IMR-90 (cell line): ENCODE measurements at regions not wholly inside any gene's neighbourhood (a gene's known extent, or its start where the extent isn't known, plus 50 kb on each side); places are given as distances from the start of the nearest gene placed in this dataset.
A peak's percentile ranks its signal among the peaks of the same experiment; 100 is the strongest.

Source experiments
- ATAC-seq: fragments of 200-7000 bp; cut with Tn5 transposase; 2 replicates; pipeline ENCODE4 v1.9.1; 2020; ENCODE audit warnings: low read depth, mild to moderate bottlenecking, moderate library complexity
- BruUV-seq: library from RNA; stranded (reverse); fragments of 400-500 nt; replicated peaks from 2 replicates; lab custom pipeline; 2021; lab: Mats Ljungman, UMichigan
- CTCF ChIA-PET: fragments of 300-600 bp; formaldehyde crosslinking; extraction: SDS; loops from one replicate; lab custom pipeline; 2021; ENCODE audit warnings: antibody characterized with exemption; lab: Yijun Ruan, JAX
- POLR2A ChIA-PET: fragments of 300-600 bp; sonication (Branson Sonifier 250); formaldehyde crosslinking; loops from one replicate; lab custom pipeline; 2022; ENCODE audit warnings: antibody characterized with exemption; ENCODE audit not compliant: unreplicated experiment; lab: Charles Lee
- DNase-seq: peaks from one replicate; pipeline ENCODE4 v3.0.0; 2013
- H2AFZ ChIP-seq: replicated peaks from 2 replicates; pipeline ENCODE3; 2013; ENCODE audit warnings: low read length, mild to moderate bottlenecking; ENCODE audit not compliant: poor library complexity
- H2AK5ac ChIP-seq: 2 replicates; pipeline ENCODE4 v1.6.1; 2013; ENCODE audit warnings: low read depth, low read length, inconsistent platforms
- H2AK9ac ChIP-seq: replicated peaks from 2 replicates; pipeline ENCODE3; 2013; ENCODE audit warnings: mild to moderate bottlenecking, low read depth, low read length, moderate library complexity; ENCODE audit not compliant: poor library complexity
- H2BK120ac ChIP-seq: 2 replicates; pipeline ENCODE4 v1.6.1; 2013; ENCODE audit warnings: low read depth, low read length, inconsistent platforms
- H2BK15ac ChIP-seq: 3 replicates; pipeline ENCODE4 v1.6.1; 2013; ENCODE audit warnings: low read depth, low read length, inconsistent platforms
- H2BK20ac ChIP-seq: 2 replicates; pipeline ENCODE4 v1.6.1; 2013; ENCODE audit warnings: low read depth, mild to moderate bottlenecking, inconsistent platforms, low read length, moderate library complexity
- H2BK5ac ChIP-seq: 2 replicates; pipeline ENCODE4 v1.6.1; 2013; ENCODE audit warnings: mild to moderate bottlenecking, low read depth, low read length, inconsistent platforms; ENCODE audit not compliant: poor library complexity, severe bottlenecking
- H3K14ac ChIP-seq: replicated peaks from 2 replicates; pipeline ENCODE4 v1.6.1; 2013; ENCODE audit warnings: low read depth, low read length, inconsistent platforms
- H3K18ac ChIP-seq: 2 replicates; pipeline ENCODE4 v1.6.1; 2013; ENCODE audit warnings: low read depth, low read length, control low read depth
- H3K23ac ChIP-seq: 2 replicates; pipeline ENCODE4 v1.6.1; 2013; ENCODE audit warnings: low read depth, low read length, inconsistent platforms
- H3K27ac ChIP-seq: 2 replicates; pipeline ENCODE4 v1.5.1; 2013; ENCODE audit warnings: mild to moderate bottlenecking, control low read depth, low read length; ENCODE audit not compliant: insufficient read depth
- H3K27me3 ChIP-seq: 2 replicates; pipeline ENCODE4 v1.6.1; 2013; ENCODE audit warnings: low read length; ENCODE audit not compliant: control insufficient read depth, insufficient read depth
- H3K36me3 ChIP-seq: 2 replicates; pipeline ENCODE4 v1.6.1; 2013; ENCODE audit warnings: low read length, mixed read lengths; ENCODE audit not compliant: control insufficient read depth, insufficient read depth
- H3K4ac ChIP-seq: 2 replicates; pipeline ENCODE4 v1.6.1; 2013; ENCODE audit warnings: low read depth, low read length, inconsistent platforms
- H3K4me1 ChIP-seq: 2 replicates; pipeline ENCODE4 v1.6.1; 2013; ENCODE audit warnings: low read length, mixed read lengths; ENCODE audit not compliant: control insufficient read depth, insufficient read depth
- H3K4me2 ChIP-seq: 2 replicates; pipeline ENCODE4 v1.6.1; 2013; ENCODE audit warnings: low read depth, mild to moderate bottlenecking, control low read depth, low read length, moderate library complexity
- H3K4me3 ChIP-seq: 2 replicates; pipeline ENCODE4 v1.5.1; 2013; ENCODE audit warnings: low read depth, mild to moderate bottlenecking, control low read depth, low read length, moderate library complexity; ENCODE audit not compliant: insufficient read depth
- H3K56ac ChIP-seq: 2 replicates; pipeline ENCODE4 v1.6.1; 2013; ENCODE audit warnings: low read length, inconsistent platforms; ENCODE audit not compliant: insufficient read depth; ENCODE audit errors: extremely low read depth
- H3K79me1 ChIP-seq, 2 experiments: 2 replicates each; pipeline ENCODE4 v1.6.1; 2013; ENCODE audit warnings: low read length in 2 of 2, inconsistent platforms in 1 of 2, low read depth in 1 of 2
- H3K9ac ChIP-seq: 2 replicates; pipeline ENCODE4 v1.6.1; 2013; ENCODE audit warnings: low read depth, low read length, control low read depth
- H3K9me1 ChIP-seq: 2 replicates; pipeline ENCODE4 v1.6.1; 2013; ENCODE audit warnings: low read length, inconsistent platforms; ENCODE audit not compliant: insufficient read depth
- H3K9me3 ChIP-seq: 2 replicates; pipeline ENCODE4 v1.6.1; 2013; ENCODE audit warnings: low read length; ENCODE audit not compliant: control insufficient read depth, insufficient read depth
- H4K20me1 ChIP-seq: 2 replicates; pipeline ENCODE4 v1.6.1; 2013; ENCODE audit warnings: low read length, inconsistent platforms; ENCODE audit not compliant: insufficient read depth
- H4K5ac ChIP-seq: 2 replicates; pipeline ENCODE4 v1.6.1; 2013; ENCODE audit warnings: mild to moderate bottlenecking, low read depth, low read length, control low read depth
- H4K8ac ChIP-seq, 2 experiments: 2 replicates each; pipeline ENCODE4 v1.6.1; 2013; ENCODE audit warnings: low read depth in 2 of 2, low read length in 2 of 2, control low read depth in 1 of 2, inconsistent platforms in 1 of 2
- H4K91ac ChIP-seq: 2 replicates; pipeline ENCODE4 v1.6.1; 2013; ENCODE audit warnings: low read depth, low read length, inconsistent platforms; ENCODE audit not compliant: insufficient read depth
- CEBPB ChIP-seq: IDR thresholded peaks from 2 replicates; pipeline ENCODE4 v1.6.1; 2012; ENCODE audit warnings: low read depth, low read length, improper control_type of control experiment
- MXI1 ChIP-seq: IDR thresholded peaks from 2 replicates; pipeline ENCODE4 v1.6.1; 2012; ENCODE audit warnings: low read depth, mild to moderate bottlenecking, low read length, moderate library complexity, borderline replicate concordance
- dilution Hi-C: fragments of 300-500 bp; cut with HindIII; formaldehyde crosslinking; loops from one replicate; pipeline ENCODE4 v1.14.3; 2018; ENCODE audit warnings: low sequenced_read_pairs; ENCODE audit not compliant: unreplicated experiment
- in situ Hi-C: fragments of 300-500 bp; cut with MboI; formaldehyde crosslinking; loops from 3 replicates; pipeline ENCODE4 v1.14.3; 2019; ENCODE audit warnings: low sequenced_read_pairs, inconsistent platforms, mixed read lengths
- intact Hi-C: fragments of 100-400 bp; cut with micrococcal nuclease; formaldehyde crosslinking; loops from 2 replicates; pipeline ENCODE4 v1.10.0; 2022

DNA sequence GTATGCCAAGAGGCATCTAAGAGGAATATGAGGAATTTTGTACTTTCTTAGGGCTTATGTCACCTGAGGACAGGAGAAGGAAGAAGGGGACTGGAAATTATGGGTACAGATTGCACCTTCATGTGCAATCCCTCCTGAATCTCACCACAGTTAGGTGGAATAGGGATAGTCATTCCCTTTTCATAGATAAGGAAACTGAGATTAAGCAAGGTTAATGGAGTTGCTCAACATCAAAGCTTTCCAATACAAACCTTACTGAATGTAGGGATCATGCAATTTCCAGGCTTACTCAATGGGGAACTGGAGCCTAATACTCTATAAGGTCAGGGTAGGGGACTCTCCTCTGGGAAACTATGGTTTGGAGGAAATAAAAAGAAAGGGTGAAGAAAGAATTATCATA lies 133.0 kb downstream of the C11orf87 start:
- intact Hi-C loops: loop anchor here (5.0 to 10.0 kb wide), 2 partner anchors 123 to 830 kb away; no protein-coding TSS in a partner anchor
- dilution Hi-C loops: no loop called here

More for the DNA sequence above, 133.0 kb downstream of the C11orf87 start:
- Histone ChIP-seq H4K5ac (no peak overlapping the region), H3K14ac (no peak overlapping the region), H3K18ac (no peak overlapping the region), H2BK20ac (no peak overlapping the region), H3K4me3 (no peak overlapping the region), H2BK15ac (no peak overlapping the region), H2AK9ac (no peak overlapping the region), H4K8ac (no peak overlapping the region), H2AK5ac (no peak overlapping the region), H2BK120ac (no peak overlapping the region), H3K79me1 (no peaks in the 10 kb centered on the region), H3K9ac (no peak overlapping the region), H3K27me3 (no peaks in the 10 kb centered on the region), H3K27ac (no peak overlapping the region), H3K9me1 (no peaks in the 10 kb centered on the region), H4K20me1 (no peaks in the 10 kb centered on the region), H3K4ac (no peak overlapping the region), H4K91ac (no peak overlapping the region), H3K4me2 (no peak overlapping the region), H3K9me3 (no peaks in the 10 kb centered on the region), H3K36me3 (no peaks in the 10 kb centered on the region), H3K23ac (no peak overlapping the region), H3K4me1 (no peaks in the 10 kb centered on the region), H2AFZ (no peak overlapping the region), H3K56ac (no peak overlapping the region), H2BK5ac (no peak overlapping the region)
- ATAC-seq (no peak), DNase-seq (no peak)
- in situ Hi-C loops: no loop called here
- ChIA-PET CTCF (no interaction called here), POLR2A (no interaction called here)
- TF ChIP-seq MXI1 (no peak), CEBPB (peak; percentile 38; the same call in 1 of the 2 replicates)
- no TSS peak for BruUV-seq
